Skeletal muscle satellite cell (primary cell): ENCODE measurements at regions not wholly inside any gene's neighbourhood (a gene's known extent, or its start where the extent isn't known, plus 50 kb on each side); places are given as distances from the start of the nearest gene placed in this dataset.

Experiments used
- H3K27me3 ChIP-seq: 2 replicates; pipeline ENCODE4 v1.7.0; 2013; ENCODE audit warnings: low read length; ENCODE audit not compliant: control insufficient read depth, insufficient read depth
- H3K36me3 ChIP-seq: 2 replicates; pipeline ENCODE4 v1.7.0; 2013; ENCODE audit warnings: mild to moderate bottlenecking, control low read depth, low read length; ENCODE audit not compliant: insufficient read depth
- H3K4me1 ChIP-seq: 2 replicates; pipeline ENCODE4 v1.7.0; 2013; ENCODE audit warnings: low read length; ENCODE audit not compliant: control insufficient read depth, insufficient read depth
- H3K4me2 ChIP-seq: 2 replicates; pipeline ENCODE4 v1.7.0; 2013; ENCODE audit warnings: mild to moderate bottlenecking, low read length
- H3K4me3 ChIP-seq: 2 replicates; pipeline ENCODE4 v1.7.0; 2013; ENCODE audit warnings: low read length
- H3K9ac ChIP-seq: 2 replicates; pipeline ENCODE4 v1.7.0; 2013; ENCODE audit warnings: mild to moderate bottlenecking, low read depth, low read length, moderate library complexity
- H3K9me3 ChIP-seq: replicated peaks from 2 replicates; pipeline ENCODE4 v1.7.0; 2013; ENCODE audit warnings: mild to moderate bottlenecking, control low read depth, low read length

DNA sequence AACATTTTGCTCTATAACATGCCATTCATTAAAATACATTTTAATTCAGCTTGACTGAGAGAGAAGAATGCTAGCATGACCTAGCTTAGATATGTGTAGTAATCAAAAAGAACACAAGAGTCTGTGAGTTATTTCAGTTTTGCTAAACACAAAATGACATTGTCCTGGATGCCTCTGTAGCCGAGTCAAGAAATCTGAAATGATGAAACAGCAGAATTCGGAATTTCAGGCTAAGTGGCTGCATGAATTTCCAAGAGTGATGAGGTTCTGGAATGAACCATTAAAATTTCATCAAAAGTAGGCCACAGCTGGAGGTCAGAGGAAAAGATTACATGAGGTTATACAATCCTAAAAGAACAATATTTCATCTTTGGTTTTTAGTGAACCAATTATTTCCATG lies 79.1 kb upstream of the CXADR start:
- no peaks in the 10 kb centered on the region for H3K9me3 ChIP-seq
- H3K4me1 ChIP-seq = no peaks in the 10 kb centered on the region
- H3K9ac ChIP-seq = no peak overlapping the region
- H3K36me3 ChIP-seq = no peaks in the 10 kb centered on the region
- H3K4me3 ChIP-seq = no peak overlapping the region
- no peak overlapping the region for H3K4me2 ChIP-seq
- H3K27me3 ChIP-seq = peaks cover 20% of the 10 kb centered on the region

GRCh38 chr21:17435565-17436543 lies 77.0 kb upstream of the CXADR start:
- H3K4me2 ChIP-seq = no peak overlapping the region
- H3K9ac ChIP-seq = no peak overlapping the region
- H3K27me3 ChIP-seq = peaks cover 25% of the 10 kb centered on the region
- no peaks in the 10 kb centered on the region for H3K4me1 ChIP-seq
- no peaks in the 10 kb centered on the region for H3K9me3 ChIP-seq
- H3K36me3 ChIP-seq = no peaks in the 10 kb centered on the region
- no peak overlapping the region for H3K4me3 ChIP-seq

DNA sequence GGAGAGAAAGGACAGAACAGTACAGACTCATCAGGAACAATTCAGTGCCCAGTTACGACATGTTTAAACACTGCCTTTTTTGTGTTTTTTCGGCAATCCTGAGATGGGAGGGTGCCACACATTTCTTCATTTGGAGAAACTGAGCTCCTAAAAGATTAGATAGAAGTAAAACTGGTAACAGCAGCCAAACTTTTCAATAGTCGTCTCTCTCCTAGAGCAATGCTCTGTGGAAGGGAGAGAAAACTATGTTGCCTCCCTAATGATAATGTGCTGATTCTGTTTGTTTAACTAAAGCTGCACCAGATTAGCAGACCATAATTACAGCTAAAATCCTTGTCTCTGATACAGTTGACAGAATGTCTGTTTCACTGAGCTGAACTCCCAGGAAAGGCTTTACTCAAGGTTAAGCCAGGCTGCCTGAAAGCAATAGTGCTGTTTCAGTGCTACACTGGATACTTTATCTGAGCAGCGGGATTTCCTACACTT lies 76.2 kb upstream of the CXADR start:
- Histone ChIP-seq H3K4me1 (no peaks in the 10 kb centered on the region), H3K4me3 (no peak overlapping the region), H3K36me3 (no peaks in the 10 kb centered on the region), H3K9me3 (no peaks in the 10 kb centered on the region), H3K27me3 (peaks cover 26% of the 10 kb centered on the region), H3K9ac (no peak overlapping the region), H3K4me2 (no peak overlapping the region)

- Histone ChIP-seq H3K27me3 (peaks cover 31% of the 10 kb centered on the region), H3K4me2 (no peak overlapping the region), H3K4me1 (no peaks in the 10 kb centered on the region), H3K9me3 (no peaks in the 10 kb centered on the region), H3K36me3 (no peaks in the 10 kb centered on the region), H3K4me3 (no peak overlapping the region), H3K9ac (no peak overlapping the region)
Measured at GRCh38 chr21:17438635-17439034, 74.2 kb upstream of the CXADR start.

DNA sequence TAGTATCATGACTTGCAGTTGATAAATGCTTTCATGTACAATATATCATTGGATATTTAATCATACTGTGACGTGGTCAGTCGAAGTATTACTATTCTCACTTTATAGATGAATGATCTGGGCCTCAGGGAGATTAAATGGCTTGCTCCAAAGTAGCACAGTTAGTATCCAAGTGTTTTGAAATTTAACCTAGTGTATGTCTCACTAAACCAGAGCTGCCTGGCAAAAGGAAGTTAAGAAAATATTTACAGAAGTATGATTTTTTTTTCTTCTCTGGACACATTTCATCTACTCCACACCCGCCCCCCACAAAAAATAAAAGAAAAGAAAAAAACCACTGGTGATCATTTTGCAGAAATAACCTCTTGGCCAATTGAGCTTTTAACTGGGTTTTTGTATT lies 71.9 kb upstream of the CXADR start:
- Histone ChIP-seq H3K4me2 (no peak overlapping the region), H3K4me1 (no peaks in the 10 kb centered on the region), H3K36me3 (no peaks in the 10 kb centered on the region), H3K9ac (no peak overlapping the region), H3K27me3 (peaks cover 31% of the 10 kb centered on the region), H3K4me3 (no peak overlapping the region), H3K9me3 (no peaks in the 10 kb centered on the region)

- Histone ChIP-seq H3K9me3 (no peaks in the 10 kb centered on the region), H3K4me1 (no peaks in the 10 kb centered on the region), H3K9ac (no peak overlapping the region), H3K4me2 (no peak overlapping the region), H3K27me3 (peaks cover 29% of the 10 kb centered on the region), H3K4me3 (no peak overlapping the region), H3K36me3 (no peaks in the 10 kb centered on the region)
Measured at GRCh38 chr21:17441370-17441769, 71.5 kb upstream of the CXADR start.

DNA sequence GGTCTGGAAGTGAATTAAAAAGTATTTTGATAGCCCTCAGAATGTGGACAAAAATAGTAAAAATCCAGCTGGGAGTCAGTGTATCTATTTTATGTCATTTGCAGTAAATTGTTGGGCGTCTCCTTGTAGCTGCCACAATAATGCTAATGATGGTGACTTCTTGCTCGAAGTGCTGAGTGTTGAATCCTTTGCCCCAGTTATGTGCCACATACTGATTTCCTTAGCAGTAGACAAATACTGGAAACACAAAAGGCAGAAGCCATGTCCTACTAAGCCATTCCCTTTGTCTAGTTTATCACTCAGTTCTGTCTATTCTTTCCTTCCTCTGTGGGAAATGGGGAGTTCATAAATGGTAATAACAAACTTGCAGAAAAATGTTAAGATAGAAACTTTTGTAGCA lies 70.7 kb upstream of the CXADR start:
- H3K4me2 ChIP-seq = no peak overlapping the region
- H3K4me1 ChIP-seq = no peaks in the 10 kb centered on the region
- H3K4me3 ChIP-seq = no peak overlapping the region
- H3K36me3 ChIP-seq = no peaks in the 10 kb centered on the region
- H3K27me3 ChIP-seq = peaks cover 23% of the 10 kb centered on the region
- no peaks in the 10 kb centered on the region for H3K9me3 ChIP-seq
- H3K9ac ChIP-seq = no peak overlapping the region

DNA sequence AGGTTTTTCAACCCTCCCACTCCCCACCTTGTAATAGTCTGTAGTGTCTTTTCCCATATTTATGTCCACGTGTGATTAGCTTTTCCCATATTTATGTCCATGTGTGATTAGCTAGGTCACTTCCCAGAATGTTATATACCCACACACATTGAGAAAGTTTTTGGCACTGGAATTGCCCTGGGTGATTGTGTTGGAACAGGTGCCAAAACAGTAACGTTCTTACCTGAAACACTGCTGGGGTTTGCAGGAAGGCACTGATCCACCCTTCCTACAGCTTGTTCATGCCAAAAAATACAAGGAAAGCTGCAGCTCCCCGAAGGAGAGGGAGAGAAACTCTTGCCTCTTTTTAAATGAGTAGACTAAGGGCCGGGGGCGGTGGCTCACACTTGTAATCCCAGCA lies 68.0 kb upstream of the CXADR start:
- no peaks in the 10 kb centered on the region for H3K4me1 ChIP-seq
- no peaks in the 10 kb centered on the region for H3K9me3 ChIP-seq
- H3K9ac ChIP-seq = no peak overlapping the region
- no peak overlapping the region for H3K4me3 ChIP-seq
- no peaks in the 10 kb centered on the region for H3K36me3 ChIP-seq
- H3K4me2 ChIP-seq = no peak overlapping the region
- H3K27me3 ChIP-seq = peaks cover 9% of the 10 kb centered on the region

DNA sequence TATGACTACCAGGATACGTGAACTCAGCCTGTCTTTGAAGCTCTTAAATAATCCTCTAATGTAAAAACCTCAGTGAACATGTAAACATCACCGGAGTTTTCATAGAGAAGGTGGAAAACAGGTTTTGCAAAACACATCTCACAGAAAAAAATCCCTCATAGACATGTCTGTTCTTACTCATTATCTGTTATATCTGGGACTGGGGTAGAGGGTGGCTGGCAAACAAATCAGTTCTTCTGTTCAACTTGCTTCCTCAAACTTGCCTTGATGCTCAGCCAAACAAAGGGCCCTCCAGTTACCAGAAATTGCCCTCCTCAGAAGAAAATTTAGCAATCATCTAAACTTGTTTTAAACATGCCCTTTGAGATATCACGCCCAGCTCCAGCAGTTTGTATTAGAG lies 66.1 kb upstream of the CXADR start:
- H3K4me2 ChIP-seq = no peak overlapping the region
- no peak overlapping the region for H3K9ac ChIP-seq
- H3K27me3 ChIP-seq = peaks cover 5% of the 10 kb centered on the region
- peaks cover 7% of the 10 kb centered on the region for H3K4me1 ChIP-seq
- no peak overlapping the region for H3K4me3 ChIP-seq
- H3K36me3 ChIP-seq = no peaks in the 10 kb centered on the region
- H3K9me3 ChIP-seq = no peaks in the 10 kb centered on the region

- no peak overlapping the region for H3K9ac ChIP-seq
- no peak overlapping the region for H3K4me3 ChIP-seq
Measured at GRCh38 chr21:17449701-17450100, 63.1 kb upstream of the CXADR start.

GRCh38 chr21:17451364-17451891 lies 61.4 kb upstream of the CXADR start:
- Histone ChIP-seq H3K4me2 (no peak overlapping the region), H3K4me3 (no peak overlapping the region), H3K4me1 (peaks cover 12% of the 10 kb centered on the region), H3K36me3 (no peaks in the 10 kb centered on the region), H3K27me3 (no peaks in the 10 kb centered on the region), H3K9me3 (no peaks in the 10 kb centered on the region), H3K9ac (no peak overlapping the region)

More at GRCh38 chr21:17449701-17450100, 63.1 kb upstream of the CXADR start:
- peaks cover 12% of the 10 kb centered on the region for H3K4me1 ChIP-seq
- H3K4me2 ChIP-seq = no peak overlapping the region
- no peaks in the 10 kb centered on the region for H3K27me3 ChIP-seq
- no peaks in the 10 kb centered on the region for H3K36me3 ChIP-seq
- no peaks in the 10 kb centered on the region for H3K9me3 ChIP-seq
